ENCODE measurements at regions not wholly inside any gene's neighbourhood (a gene's known extent, or its start where the extent isn't known, plus 50 kb on each side); places are given as distances from the start of the nearest gene placed in this dataset.
"Not testable (repeated sequence)": the region's sequence is repeated elsewhere in the genome, so short reads cannot be mapped to it uniquely, and the experiment has no call there.

GRCh38 chrX:115702982-115703381, 142.0 kb downstream of the PLS3 start:
- WGBS, result 83% methylated on average over 5 of the region's 5 CpGs
- intact Hi-C loops (cut with DNase I), result no loop called here
- no peaks in the 10 kb centered on the region for H3K9me3 ChIP-seq (ENCODE audit: control insufficient read depth, low read length)
- no peaks in the 10 kb centered on the region for H3K4me1 ChIP-seq (ENCODE audit: control insufficient read depth, insufficient read depth, low read length)
- H3K27me3 ChIP-seq (ENCODE audit: control insufficient read depth, insufficient read depth), result no peaks in the 10 kb centered on the region
- no peak overlapping the region for H3K4me3 ChIP-seq (ENCODE audit: low read length)
- ATAC-seq, result no peak
- no peak for DNase-seq
- no peak overlapping the region for H3K27ac ChIP-seq (ENCODE audit: low read length)

DNA sequence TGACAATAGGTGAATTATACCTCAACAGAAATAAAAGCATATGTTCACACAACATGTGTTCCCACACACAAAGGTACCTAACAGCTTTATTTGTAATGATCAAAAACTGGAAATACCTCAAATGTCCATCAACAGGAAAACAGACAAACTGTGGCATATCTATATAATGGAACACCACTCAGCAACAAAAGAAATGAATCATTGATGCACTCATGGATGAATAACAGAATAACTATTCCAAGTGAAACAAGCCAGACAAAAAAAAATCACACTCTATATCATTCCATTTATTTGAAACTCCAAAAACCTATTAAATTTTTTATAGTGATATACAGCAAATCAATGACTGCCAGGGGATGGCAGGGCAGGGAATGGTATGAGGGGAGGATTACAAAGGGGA, 148.1 kb downstream of the PLS3 start:
- DNase-seq, result no peak
- Histone ChIP-seq H3K9me3 (ENCODE audit: control insufficient read depth, low read length) (no peaks in the 10 kb centered on the region), H3K27ac (ENCODE audit: low read length) (no peak overlapping the region), H3K4me3 (ENCODE audit: low read length) (no peak overlapping the region), H3K4me1 (ENCODE audit: control insufficient read depth, insufficient read depth, low read length) (no peaks in the 10 kb centered on the region), H3K27me3 (ENCODE audit: control insufficient read depth, insufficient read depth) (no peaks in the 10 kb centered on the region)
- intact Hi-C loops (cut with DNase I), result no loop called here
- no peak for ATAC-seq

- Histone ChIP-seq H3K4me1 (ENCODE audit: control insufficient read depth, insufficient read depth, low read length) (no peaks in the 10 kb centered on the region), H3K4me3 (ENCODE audit: low read length) (no peak overlapping the region), H3K27me3 (ENCODE audit: control insufficient read depth, insufficient read depth) (no peaks in the 10 kb centered on the region), H3K9me3 (ENCODE audit: control insufficient read depth, low read length) (no peaks in the 10 kb centered on the region), H3K27ac (ENCODE audit: low read length) (no peak overlapping the region)
- no peak for ATAC-seq
- intact Hi-C loops (cut with DNase I), result no loop called here
- WGBS, result 77% methylated on average over 1 of the region's 1 CpG
- DNase-seq, result no peak
These were observed 151.5 kb downstream of the PLS3 start for GRCh38 chrX:115712484-115712883.

DNA sequence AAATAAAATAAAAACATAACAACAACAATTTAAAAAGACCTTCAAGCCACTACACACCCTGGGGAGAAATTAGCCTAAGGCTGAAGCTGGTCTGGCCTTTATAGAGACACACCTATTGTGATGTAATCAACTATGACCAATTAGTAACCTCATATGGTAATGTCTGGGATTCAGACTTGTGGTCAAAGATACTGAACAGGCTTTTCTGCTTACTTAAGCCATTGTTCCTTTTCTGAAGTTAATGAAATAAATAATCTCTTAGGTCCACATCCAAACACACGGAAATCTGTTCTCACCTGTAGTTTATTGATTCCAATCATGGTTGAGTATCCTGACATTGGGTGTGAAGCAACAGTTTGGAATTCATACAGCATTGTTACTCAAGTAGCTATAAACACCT, 152.5 kb downstream of the PLS3 start:
- intact Hi-C loops (cut with DNase I), result no loop called here
- H3K4me1 ChIP-seq (ENCODE audit: control insufficient read depth, insufficient read depth, low read length), result no peaks in the 10 kb centered on the region
- H3K4me3 ChIP-seq (ENCODE audit: low read length), result no peak overlapping the region
- DNase-seq, result no peak
- WGBS, result 82% methylated on average over 1 of the region's 1 CpG
- H3K27me3 ChIP-seq (ENCODE audit: control insufficient read depth, insufficient read depth), result no peaks in the 10 kb centered on the region
- no peak for ATAC-seq
- H3K27ac ChIP-seq (ENCODE audit: low read length), result no peak overlapping the region
- no peaks in the 10 kb centered on the region for H3K9me3 ChIP-seq (ENCODE audit: control insufficient read depth, low read length)

GRCh38 chrX:115719171-115719570, 158.2 kb downstream of the PLS3 start:
- ATAC-seq (no peak), DNase-seq (no peak)
- no peaks in the 10 kb centered on the region for H3K27me3 ChIP-seq (ENCODE audit: control insufficient read depth, insufficient read depth)
- no peaks in the 10 kb centered on the region for H3K4me1 ChIP-seq (ENCODE audit: control insufficient read depth, insufficient read depth, low read length)
- WGBS, result 90% methylated on average over 23 of the region's 23 CpGs
- H3K9me3 ChIP-seq (ENCODE audit: control insufficient read depth, low read length), result no peaks in the 10 kb centered on the region
- H3K27ac ChIP-seq (ENCODE audit: low read length), result no peak overlapping the region
- H3K4me3 ChIP-seq (ENCODE audit: low read length), result no peak overlapping the region
- intact Hi-C loops (cut with DNase I), result no loop called here

DNA sequence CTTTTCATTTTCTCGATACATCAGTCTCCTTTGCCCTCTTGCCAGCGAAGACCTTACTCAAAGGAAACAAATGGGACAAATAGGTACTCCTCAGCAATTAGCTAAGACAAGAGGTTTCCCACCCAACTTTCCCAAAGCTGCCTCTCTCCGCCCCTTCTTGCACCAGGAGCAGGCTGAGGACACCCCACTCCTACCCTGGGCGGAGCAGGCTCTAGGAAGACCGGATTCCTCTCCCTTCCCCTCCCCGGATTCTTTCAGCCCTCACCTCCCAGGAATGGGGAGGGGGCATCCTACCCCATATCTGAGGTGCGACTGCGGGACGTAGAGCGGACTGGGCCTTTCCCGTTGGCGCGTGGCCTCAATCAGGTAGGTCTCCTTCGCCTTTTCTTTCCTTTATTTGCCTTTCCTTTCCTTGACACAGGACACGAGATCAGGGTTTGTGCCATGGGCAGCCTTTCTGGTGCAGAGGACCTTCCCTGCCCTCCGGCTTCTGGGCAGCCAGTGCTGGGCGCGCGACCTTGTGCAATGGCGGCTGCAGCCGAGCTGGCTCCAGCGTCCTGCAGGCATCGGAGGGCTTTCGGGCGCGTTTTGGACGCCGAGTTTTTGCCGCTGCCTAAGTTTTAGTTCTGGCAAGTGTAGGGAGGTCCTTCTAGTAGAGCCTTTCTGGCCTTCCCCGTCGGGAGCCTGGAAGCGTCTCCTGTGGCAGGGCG, 161.9 kb downstream of the PLS3 start:
- H3K27me3 ChIP-seq (ENCODE audit: control insufficient read depth, insufficient read depth); H3K4me1 ChIP-seq (ENCODE audit: control insufficient read depth, insufficient read depth, low read length); intact Hi-C loops (cut with DNase I); H3K9me3 ChIP-seq (ENCODE audit: control insufficient read depth, low read length); H3K27ac ChIP-seq (ENCODE audit: low read length); H3K4me3 ChIP-seq (ENCODE audit: low read length); ATAC-seq: not testable (repeated sequence)
- peak in 1 of 3 donors; percentile 11 for DNase-seq
- WGBS, result 14% methylated on average over 12 of the region's 33 CpGs

- H3K4me1 ChIP-seq (ENCODE audit: control insufficient read depth, insufficient read depth, low read length); H3K9me3 ChIP-seq (ENCODE audit: control insufficient read depth, low read length); intact Hi-C loops (cut with DNase I); DNase-seq; ATAC-seq; H3K27me3 ChIP-seq (ENCODE audit: control insufficient read depth, insufficient read depth); H3K4me3 ChIP-seq (ENCODE audit: low read length); H3K27ac ChIP-seq (ENCODE audit: low read length): not testable (repeated sequence)
- WGBS, result no CpG with 5 or more reads among the region's 26 CpGs
These were observed 164.4 kb downstream of the PLS3 start for GRCh38 chrX:115725370-115725769.

- H3K27me3 ChIP-seq (ENCODE audit: control insufficient read depth, insufficient read depth); H3K9me3 ChIP-seq (ENCODE audit: control insufficient read depth, low read length); H3K4me3 ChIP-seq (ENCODE audit: low read length); H3K27ac ChIP-seq (ENCODE audit: low read length); H3K4me1 ChIP-seq (ENCODE audit: control insufficient read depth, insufficient read depth, low read length); intact Hi-C loops (cut with DNase I): not testable (repeated sequence)
- peak in 1 of 2 donors; percentile 97 for ATAC-seq
- 94% methylated on average over 13 of the region's 77 CpGs for WGBS
- DNase-seq, result peak in 2 of 3 donors; percentile 12 to 82
These were observed 167.1 kb downstream of the PLS3 start for GRCh38 chrX:115727792-115728732.

- H3K27me3 ChIP-seq (ENCODE audit: control insufficient read depth, insufficient read depth); H3K27ac ChIP-seq (ENCODE audit: low read length); H3K4me3 ChIP-seq (ENCODE audit: low read length); ATAC-seq; intact Hi-C loops (cut with DNase I); H3K4me1 ChIP-seq (ENCODE audit: control insufficient read depth, insufficient read depth, low read length); DNase-seq; H3K9me3 ChIP-seq (ENCODE audit: control insufficient read depth, low read length): not testable (repeated sequence)
- WGBS, result no CpG with 5 or more reads among the region's 39 CpGs
These were observed 171.6 kb downstream of the PLS3 start for GRCh38 chrX:115732530-115732929.

GRCh38 chrX:115735269-115735668, 174.3 kb downstream of the PLS3 start:
- DNase-seq, result peak in 1 of 3 donors; percentile 89

More at GRCh38 chrX:115735269-115735668, 174.3 kb downstream of the PLS3 start:
- H3K9me3 ChIP-seq (ENCODE audit: control insufficient read depth, low read length); H3K4me1 ChIP-seq (ENCODE audit: control insufficient read depth, insufficient read depth, low read length); H3K27me3 ChIP-seq (ENCODE audit: control insufficient read depth, insufficient read depth); intact Hi-C loops (cut with DNase I); H3K27ac ChIP-seq (ENCODE audit: low read length); H3K4me3 ChIP-seq (ENCODE audit: low read length); ATAC-seq: not testable (repeated sequence)
- WGBS, result 96% methylated on average over 12 of the region's 26 CpGs
